ENCODE measurements at regions not wholly inside any gene's neighbourhood (a gene's known extent, or its start where the extent isn't known, plus 50 kb on each side); places are given as distances from the start of the nearest gene placed in this dataset.

DNA sequence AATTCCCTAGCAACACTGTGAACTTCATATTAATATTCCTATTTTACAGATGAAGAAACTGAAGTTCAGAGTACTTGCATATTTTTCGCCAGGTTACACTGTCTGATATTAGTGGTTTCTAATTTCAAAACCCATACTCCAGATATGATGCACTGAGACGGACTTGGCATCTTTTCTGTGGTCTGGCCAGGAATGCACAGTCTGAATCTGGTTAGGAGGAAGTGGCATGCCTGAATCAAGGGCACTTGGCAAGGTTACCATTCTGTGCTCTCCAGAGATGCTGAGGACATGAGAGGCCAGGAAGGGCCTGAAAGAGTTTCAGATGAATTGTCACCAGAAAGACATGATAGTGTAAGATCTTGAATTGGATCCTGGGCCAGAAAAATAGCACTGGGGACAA is 150.1 kb downstream of the HAO1 start:
- TF ChIP-seq, protein P1, sequence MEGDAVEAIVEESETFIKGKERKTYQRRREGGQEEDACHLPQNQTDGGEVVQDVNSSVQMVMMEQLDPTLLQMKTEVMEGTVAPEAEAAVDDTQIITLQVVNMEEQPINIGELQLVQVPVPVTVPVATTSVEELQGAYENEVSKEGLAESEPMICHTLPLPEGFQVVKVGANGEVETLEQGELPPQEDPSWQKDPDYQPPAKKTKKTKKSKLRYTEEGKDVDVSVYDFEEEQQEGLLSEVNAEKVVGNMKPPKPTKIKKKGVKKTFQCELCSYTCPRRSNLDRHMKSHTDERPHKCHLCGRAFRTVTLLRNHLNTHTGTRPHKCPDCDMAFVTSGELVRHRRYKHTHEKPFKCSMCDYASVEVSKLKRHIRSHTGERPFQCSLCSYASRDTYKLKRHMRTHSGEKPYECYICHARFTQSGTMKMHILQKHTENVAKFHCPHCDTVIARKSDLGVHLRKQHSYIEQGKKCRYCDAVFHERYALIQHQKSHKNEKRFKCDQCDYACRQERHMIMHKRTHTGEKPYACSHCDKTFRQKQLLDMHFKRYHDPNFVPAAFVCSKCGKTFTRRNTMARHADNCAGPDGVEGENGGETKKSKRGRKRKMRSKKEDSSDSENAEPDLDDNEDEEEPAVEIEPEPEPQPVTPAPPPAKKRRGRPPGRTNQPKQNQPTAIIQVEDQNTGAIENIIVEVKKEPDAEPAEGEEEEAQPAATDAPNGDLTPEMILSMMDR (conservative IDR thresholded peaks at IDR 0.05; ENCODE audit: low read depth, low read length) = no peak
- TF ChIP-seq SMC3 (IDR thresholded peaks at IDR 0.05; ENCODE audit: low read depth, low read length) (no peak), POLR2A (IDR thresholded peaks at IDR 0.05; ENCODE audit: low read depth, low read length) (no peak)
